RPMI7951 (cell line): ENCODE measurements at regions not wholly inside any gene's neighbourhood (a gene's known extent, or its start where the extent isn't known, plus 50 kb on each side); places are given as distances from the start of the nearest gene placed in this dataset.

Source experiments
- DNase-seq: peaks from one replicate; pipeline ENCODE4 v3.0.0-alpha.2; 2012; ENCODE audit warnings: low read depth

DNA sequence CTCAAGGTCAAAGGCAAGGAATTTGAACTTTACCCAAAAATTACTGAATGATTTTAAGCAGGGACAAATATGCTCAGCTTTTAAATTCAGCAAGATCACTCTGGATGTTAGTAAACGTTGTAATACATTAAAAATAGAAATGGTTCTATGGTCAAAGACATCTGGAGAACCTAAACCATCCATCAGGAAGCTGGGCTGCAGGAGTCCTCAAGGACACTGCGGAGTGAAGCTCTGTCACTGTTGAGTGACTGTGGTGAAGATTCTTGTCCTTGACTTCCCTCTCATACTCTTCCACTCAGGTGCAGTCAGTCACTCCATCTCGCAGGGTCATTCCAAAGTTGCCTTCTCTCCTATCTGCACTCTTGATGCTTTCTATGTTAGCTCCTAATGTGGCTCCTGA is 450.7 kb downstream of the FOXO1 start:
- DNase-seq = no peak

DNA sequence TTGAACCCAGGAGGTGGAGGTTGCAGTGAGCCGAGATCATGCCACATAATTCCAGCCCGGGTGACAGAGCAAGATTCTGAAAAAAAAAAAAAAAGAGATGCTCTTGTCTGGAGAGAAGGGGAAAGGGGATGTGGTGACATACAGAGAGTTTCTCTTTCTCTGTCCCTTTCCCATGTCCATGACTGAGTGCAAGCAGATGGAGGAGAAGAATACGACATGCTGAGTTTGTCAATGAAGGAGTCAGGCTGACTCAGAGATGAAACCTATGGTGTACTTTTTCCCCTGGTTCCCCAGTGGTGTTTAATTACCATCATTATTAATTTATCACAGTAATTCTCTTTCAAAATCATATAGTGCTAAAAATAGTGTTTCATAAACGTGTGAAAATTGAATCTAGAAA is 448.8 kb downstream of the FOXO1 start:
- DNase-seq = no peak

DNA sequence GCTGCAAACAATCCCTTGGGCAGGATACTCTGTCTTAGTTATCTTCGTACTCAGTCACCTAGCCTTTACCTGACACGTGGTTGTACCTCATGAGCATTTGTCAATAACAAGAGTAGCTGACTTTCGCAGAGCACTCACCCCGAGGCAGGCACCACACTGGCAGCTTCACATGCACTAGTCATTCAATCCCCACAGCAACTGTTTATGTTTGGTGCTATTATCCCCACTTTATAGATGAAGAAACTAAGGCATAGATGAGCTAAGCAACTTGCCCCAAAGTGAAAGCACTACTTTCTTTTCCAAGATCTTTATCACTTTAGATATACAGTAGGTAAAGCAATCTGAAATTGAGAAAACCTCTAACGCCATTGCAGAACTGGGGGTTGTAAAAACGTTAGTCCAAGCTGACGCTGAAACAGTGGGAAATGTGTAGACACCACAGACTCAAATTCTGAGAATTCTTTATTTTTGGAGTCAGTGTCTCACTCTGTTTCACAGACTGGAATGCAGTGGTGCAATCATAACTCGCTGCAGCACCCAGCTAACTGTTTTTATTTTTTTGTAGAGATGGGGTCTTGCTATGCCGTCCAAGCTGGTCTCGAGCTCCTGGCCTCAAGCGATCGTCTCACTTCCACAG is 446.0 kb downstream of the FOXO1 start:
- no peak for DNase-seq

DNA sequence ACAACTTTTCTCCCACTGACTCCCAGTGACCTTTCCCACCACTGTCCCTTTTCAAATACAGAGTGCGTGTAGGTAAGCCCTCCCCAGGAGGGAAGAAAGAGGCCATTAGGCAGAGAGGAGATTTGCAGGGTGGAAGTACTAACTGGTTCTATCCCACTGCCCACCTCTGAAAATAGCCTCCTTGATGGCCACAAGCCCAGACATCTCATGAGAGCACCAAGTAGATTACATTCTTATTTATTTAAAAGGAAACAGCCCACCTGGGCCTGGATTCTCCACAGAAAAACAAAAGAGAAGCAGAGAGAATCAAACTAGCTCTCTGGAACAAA is 445.3 kb downstream of the FOXO1 start:
- DNase-seq = no peak

DNA sequence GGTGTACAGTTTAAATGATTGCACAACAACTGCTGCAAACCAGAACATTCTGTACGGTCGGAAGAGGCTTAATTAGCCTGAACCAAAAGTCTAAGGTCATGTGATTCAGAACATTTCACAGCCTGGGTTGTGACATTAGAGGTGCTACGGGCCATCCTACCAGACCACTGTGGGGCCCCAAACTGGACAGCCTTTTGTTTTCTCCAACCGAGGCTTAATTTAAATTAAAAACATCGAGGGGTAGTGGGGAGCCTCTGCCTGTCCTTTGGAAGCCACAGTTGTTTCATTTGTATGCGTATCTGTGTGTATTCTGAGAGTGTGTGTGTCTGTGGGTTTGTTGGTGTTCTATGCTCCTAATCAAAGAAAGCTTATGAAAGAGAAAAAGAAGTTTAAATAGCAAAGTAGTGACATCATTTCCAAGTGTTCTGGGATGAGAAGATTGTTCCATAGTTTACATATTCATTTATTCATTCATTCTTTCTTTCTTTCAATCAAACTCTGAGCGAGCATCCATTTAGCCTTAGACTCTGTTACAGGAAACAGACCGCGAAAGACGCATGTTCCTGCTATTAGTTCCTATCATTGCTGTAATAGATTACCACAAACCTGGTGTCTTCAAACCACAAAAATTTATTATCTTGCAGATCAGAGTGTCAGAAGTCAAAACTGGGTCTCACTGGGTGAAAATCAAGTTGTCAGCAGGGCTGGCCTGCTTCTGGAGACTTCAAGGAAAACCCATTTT is 444.8 kb downstream of the FOXO1 start:
- DNase-seq = peak; percentile 50

DNA sequence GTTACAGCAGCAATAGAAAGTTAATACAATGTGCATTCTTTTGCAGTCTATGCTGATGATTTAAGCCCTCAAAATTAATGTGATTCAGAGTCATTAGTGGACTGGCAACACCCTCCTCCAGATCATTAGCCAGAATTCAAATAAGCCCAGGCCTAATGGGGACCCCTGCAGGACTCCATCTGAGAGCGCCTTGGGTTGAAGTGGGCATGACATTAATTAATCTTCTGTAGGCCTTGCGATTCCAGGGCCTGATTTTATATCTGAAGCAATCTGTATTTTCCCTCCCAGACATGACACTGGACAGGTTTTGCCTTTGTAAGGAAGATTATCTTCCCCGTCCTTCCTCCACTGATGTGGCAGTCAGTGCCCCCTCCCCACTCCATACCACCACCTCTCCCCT is 442.9 kb downstream of the FOXO1 start:
- no peak for DNase-seq

DNA sequence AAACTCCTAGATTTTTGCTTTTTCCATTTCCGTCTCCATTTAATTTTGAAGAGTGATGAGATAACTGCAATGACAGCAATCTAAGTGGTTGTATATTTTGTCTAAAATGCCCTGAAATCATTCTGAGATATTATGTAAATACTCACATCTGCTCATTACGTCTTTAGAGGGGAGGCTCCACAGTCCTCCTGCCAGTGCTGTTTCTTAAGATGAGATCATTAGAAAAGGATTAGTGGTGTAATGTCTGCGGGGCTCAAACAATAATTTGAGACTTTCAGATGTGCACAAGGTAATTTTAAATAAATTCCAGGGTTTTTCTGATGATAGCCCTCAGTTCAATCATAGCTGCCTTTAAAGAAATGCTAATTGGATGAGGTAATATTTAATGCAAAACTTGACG is 437.9 kb downstream of the FOXO1 start:
- no peak for DNase-seq

DNA sequence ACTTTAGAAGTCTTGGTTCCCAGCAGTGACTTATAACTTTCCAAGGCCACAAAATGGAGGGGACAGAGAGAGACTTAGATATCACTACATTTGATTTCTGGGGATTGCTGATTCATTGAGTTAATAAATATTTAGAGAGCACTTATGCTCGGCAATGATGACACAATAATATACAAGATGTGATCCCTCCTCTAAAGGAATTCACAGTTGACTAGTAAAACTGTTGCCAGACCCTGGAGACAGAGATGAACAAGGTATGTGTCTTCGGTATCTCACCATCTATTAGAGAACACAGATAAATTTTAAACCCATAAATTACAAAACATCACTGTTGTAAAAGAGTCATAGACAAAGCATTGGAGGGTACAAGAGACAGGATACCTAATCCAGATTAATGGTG is 437.5 kb downstream of the FOXO1 start:
- no peak for DNase-seq

DNA sequence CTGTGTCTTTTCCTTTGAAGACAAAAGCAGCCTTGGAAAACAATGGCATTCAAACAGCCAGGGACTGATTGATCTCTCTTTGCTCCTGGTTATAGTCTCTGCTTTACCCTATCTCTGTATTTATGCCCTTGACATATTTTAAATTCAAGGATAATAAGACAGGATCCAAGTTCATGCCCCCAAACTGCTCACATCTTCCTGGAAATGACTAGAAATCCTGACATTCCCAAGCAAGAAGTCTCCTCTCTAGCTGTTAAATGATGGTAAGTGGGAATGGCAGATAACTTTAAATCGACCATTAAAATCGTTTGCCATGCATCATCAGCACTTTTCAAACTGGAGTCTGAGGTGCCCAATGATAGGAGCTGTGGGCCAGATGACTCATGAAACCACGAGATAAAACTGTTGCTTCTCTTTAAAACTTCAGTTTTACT is 435.6 kb downstream of the FOXO1 start:
- DNase-seq = peak; percentile 62

DNA sequence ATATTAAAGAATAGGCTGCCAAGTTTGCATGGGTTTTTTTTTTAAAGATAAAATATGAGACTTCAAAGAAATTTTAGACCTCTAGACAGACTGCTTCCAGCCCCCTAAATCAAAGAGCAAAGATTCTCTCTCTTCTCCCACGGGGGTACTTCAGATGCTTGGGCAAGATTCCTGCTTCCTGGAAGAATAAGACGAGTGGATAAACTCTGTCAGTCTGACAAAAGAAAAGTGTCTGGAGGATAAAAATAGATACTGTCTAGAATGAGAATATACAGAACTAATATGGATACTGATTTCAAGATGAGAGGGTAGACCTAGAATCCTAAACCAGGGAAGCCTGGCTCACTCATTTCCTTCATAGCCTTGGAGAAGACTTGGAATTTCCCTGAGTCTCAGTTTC is 435.1 kb downstream of the FOXO1 start:
- peak; percentile 30 for DNase-seq

DNA sequence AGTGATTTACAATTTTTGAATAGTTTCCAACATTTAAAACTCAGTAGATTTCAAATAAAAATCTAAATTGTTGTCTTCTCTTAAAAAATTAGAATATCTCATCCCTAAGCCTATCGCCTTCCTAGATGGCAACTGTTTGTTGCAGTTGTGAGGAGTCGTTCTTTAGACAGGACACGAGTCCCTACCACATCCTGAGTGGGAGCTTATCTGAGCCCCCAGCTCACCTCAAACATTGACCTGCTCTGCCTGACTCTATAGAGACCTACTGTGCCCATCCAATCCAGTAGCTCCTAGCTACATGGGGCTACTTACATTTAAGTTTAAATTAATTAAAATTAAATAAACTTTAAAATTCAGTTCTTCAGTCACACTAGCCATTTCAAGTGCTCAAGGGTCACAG is 434.7 kb downstream of the FOXO1 start:
- DNase-seq = no peak

DNA sequence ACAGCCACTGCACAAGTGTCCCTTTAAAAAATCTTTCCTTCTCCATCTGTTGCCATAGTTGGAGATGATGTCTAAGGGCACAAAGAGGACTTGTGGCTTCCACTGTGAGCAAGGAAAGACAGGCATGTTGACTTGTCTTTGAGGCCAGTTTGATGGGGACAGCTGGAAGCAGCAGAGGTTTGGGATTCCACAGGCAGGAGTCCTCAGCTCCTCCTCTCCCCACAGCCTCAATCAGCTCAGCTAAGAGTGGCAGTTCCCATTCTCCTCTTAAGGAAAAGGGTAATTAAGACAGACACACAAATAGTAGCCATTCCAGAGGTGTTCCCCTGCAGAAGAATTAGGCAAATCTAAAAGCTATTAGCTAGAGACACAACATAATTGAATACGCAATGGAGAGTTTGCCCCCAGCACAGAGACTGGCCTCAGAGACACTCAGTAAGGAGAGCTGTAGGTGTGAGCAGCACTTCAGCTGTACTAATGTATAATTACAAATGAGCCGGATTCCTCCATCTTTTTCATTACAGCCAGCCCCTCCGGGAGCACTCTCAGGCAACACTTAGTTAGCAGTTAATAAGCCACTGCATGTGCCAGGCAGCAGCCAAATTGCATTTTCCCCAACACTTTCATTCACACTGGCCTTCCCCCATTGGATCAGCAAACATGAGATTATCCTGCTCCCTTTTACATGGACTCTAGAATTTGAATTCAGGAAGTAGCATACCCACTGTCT is 434.0 kb downstream of the FOXO1 start:
- no peak for DNase-seq

DNA sequence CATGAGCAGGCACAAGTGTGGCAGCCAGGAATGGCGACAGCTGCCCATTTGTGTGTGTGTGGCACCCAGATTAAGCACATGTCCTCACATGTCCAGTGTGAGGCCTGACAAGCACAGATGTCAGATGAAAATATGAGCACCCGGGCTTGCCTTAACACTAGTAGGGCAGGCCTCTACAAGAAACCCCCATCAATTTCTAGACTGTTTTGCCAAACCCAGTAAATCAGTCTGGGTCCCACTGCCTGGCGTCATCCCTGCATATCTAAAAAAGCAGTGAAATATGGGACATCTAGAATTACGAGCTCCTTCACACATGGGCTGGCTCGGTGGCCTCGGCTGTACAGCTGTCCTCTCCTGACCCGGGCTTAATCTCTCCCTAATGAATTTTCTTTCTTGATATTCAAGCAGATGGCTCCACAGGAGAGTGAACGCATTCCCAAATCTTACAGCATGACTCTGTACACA is 432.7 kb downstream of the FOXO1 start:
- no peak for DNase-seq

DNA sequence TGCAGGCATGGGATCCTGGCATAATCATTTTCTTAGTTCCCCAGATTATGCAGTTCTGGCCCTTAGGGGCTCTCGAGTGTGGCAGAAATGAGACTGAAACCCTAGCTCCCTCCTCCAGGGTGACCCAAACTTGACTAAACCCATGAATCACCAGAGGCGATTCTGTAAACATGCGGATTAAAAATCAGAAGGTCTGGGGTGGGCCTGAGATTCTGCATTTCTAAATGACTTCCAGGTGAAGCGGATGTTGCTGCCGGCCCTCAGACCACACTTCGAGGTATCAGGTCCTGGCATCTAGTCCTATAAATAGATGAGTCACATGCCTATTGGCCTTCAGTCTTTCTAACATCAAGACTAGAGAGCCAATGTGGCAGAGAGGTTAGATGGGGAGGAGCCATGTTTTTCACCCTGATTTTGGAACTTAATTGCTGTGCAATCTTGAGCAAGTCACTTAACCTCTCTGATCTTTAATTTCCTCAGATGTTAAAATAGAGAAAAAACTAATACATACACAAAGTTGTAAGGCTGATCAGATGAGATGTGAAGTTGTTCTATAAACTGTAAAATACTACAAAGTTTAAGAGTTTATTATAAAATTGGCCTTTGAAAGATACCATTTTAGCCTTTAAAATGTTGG is 431.2 kb downstream of the FOXO1 start:
- peak; percentile 70 for DNase-seq

DNA sequence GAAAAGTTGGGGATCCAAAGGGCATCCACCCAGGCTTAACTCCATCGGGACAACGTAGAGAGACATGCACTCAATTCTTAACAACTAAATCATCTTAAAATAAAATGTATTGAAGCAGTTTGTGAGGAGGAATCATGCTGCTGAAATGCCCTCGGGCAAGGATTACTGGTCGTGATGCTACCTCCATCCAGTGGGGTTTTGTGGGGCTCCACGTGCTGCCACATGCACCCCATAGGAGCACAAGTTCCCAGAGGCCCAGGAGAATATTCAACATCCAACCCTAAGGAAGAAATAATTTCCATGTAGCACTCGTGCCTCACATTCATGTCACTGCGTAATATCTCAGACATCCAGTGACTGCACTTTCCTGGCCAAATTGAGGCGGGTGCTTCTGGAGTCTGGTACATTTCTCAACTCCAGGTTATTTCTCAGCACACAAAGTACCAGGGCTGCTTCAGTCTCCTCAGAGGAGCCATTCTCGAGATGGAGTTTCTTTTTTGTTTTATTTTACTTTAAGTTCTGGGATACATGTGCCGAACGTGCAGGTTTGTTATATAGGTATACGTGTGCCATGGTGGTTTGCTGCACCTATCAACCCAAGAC is 429.8 kb downstream of the FOXO1 start:
- no peak for DNase-seq

DNA sequence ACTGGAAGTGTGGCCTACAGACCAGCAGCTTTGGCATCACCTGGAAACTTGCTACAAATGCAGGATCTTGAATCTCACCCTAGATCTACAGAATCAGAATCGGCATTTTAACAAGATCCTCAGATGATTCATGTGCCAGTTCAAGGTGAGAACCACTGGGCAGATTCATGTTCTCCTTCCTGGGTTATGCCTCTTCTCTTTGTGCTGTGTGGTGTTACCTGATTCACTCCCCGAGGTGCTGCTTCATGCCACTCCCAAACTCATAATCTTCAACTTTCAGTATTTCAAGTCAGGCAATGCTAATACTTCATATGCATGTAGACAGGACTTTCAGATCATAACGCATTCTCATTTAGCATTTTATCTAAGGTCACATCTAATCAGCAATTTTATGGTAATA is 427.7 kb downstream of the FOXO1 start:
- DNase-seq = no peak

DNA sequence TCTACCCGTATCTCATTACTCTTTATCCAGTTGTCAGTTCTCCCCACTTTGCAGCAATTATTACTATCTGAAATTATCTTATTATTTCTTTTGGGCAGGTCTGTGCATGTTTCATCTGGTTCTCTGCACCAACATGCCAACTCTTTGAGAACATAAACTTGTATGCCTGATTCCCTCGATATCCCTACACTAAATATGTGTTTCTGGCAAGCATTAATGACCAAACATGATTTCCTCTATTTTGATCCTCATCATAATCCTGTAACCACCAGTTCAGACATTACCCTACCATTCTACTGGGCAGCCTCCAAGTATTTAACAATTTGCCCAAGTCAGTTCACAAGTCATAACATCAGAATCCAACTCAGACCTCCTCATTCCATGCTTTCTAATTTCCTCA is 426.1 kb downstream of the FOXO1 start:
- no peak for DNase-seq

DNA sequence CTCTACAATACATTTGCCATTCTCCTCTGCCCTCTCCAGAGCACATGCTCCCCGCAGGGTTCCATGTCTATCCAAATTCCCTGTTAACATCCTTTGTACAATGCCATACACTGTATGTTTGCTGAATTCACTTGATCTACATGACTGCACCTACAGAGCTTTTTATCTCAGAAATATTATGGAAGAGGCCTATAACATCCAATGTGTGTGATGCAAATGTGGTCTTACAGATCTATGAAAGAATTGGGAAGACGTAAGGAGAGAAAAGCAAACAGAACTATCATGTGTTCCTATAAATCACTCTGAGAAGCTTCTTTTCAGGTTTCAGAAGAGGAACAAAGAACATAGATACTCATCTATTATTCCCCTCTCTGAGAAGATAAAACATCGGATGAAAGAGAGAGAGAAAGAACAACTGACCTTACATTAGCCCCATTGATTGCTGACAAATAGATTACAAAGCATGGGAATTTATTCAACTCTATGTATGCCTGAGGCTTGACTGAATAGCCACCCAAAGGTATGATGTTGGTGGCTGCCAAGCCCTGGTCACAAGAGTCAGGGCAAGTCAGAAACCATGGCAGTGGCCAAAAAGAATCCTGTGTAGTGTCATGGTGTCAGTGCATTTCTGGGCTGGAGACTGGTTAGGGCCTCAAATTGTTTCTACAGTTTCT is 425.2 kb downstream of the FOXO1 start:
- DNase-seq = no peak

DNA sequence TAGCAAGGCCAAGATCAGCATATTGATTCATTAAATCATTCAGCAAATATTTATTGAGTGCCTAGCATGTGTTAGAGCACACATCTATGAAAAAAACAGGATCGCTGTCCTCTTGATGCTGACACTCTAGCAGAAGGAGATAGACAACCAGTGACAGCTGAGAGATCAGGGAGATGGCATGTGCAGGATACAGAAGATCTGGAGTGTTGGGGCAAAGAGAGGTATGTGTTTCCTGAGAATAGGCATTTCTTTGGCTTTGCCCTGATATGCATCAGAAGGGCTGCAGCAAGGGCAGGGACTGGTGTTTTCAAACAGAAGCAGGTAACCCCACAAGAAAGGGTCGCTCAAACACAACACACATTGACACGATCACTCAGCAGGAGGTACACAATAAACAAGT is 423.4 kb downstream of the FOXO1 start:
- no peak for DNase-seq

DNA sequence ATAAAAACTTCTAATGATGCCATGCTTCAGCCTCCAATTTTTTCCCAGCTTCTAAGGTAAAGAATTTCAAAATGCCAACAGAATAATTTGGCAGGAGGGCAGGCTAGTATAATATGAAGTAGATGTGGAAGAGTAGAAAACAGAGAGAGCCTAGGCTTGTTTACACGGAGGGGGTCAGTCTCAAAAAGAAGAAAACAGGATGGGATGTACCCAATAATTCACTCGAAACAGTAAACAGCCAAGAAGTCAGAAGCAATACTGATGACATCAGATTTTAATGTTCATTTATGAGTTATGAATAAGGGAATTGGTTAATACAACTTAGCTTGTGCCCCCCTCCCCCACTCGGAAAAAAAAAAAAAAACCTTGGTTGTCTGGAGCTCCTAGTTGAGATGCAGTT is 422.5 kb downstream of the FOXO1 start:
- DNase-seq = no peak

DNA sequence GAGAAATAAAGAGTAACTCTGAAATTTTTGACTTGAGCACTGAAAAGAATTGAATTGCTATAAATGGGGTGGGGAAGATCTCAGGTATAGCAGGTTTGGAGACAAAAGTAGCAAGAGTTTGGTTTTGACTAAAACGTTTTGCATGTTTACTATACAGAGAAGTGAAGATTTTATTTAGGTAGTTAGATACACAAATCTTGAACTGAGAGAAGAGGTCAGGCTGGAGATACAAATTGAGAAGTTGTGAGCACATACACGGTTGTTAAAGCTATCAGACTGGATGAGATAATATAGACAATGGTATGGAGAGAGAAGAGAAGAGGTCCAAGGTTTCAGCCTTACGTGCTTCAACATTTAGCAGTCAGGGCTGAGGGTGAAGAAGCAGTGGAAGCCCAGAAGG is 420.9 kb downstream of the FOXO1 start:
- DNase-seq = no peak

DNA sequence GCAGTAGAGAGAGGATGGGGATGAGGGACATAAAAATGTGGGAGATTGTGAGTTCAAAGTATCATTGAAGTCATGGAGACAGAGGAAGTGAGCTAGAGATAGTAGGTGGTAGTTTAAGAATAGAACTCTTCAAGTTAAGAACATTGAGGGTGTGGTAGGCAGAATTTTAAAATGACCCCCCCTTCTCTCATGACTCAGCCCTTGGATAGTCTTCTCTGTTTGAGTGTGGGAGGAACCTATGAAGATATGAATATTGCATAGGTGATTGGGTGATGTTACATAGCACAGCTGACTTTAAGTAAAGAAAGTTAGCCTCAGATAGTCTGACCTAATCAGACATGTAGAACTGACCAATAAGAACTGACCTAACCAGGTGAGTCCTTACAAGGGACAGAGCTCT is 418.6 kb downstream of the FOXO1 start:
- no peak for DNase-seq
